AG09309 (cell line): ENCODE measurements at regions not wholly inside any gene's neighbourhood (a gene's known extent, or its start where the extent isn't known, plus 50 kb on each side); places are given as distances from the start of the nearest gene placed in this dataset.

Source experiments
- DNase-seq: peaks from one replicate; pipeline ENCODE4 v3.0.0-alpha.2; 2010; ENCODE audit warnings: low read depth
- H3K4me3 ChIP-seq: 2 replicates; pipeline ENCODE4 v1.5.1; 2011; ENCODE audit warnings: mild to moderate bottlenecking, low read depth, low read length, moderate library complexity; ENCODE audit not compliant: control insufficient read depth
- TF ChIP-seq, protein P1 (sequence below): IDR thresholded peaks from 2 replicates; pipeline ENCODE4 v1.5.1; 2011; ENCODE audit warnings: mild to moderate bottlenecking, low read depth, low read length, inconsistent platforms; ENCODE audit not compliant: insufficient read depth, control insufficient read depth; ENCODE audit errors: missing control alignments

DNA sequence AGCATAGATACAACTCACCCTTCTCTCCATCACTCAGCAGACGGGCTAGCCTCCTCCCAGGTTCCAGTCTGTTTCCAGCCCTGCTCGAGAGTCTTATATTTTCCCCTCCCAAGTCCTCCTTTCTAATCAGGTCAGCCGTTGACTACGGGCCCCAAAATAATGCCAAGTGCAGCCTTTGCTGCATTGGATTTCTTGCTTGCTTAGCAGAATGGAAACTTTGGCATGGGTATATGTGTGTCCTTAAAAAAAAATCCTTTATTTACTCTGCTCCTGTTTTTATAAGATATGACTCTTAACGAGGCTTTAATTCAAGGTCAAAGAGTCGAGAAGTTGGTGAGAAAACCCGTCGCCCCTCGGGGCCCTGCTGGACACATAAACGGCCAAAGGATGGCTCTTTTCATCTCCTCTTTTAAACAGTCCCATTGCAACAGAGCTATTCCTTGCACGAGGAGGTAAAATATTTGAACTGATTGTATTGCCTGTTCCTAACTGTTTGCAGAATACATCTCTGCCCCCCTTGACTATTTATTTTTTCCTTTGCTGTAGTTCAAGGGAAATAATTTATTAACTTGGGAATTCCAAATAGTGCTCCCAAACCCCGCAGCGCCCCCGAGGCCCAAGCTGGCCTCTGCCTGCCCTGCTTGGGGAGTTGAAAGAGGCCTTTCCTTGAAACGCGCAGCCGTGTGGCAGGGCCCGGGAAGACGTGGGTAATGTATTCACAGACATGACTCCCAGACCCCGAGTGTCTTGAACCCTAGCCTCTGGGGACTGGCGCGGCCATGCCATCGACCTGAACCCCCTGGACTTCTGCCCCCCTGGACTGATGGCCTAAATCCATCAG is 156.5 kb upstream of the MYL2 start:
- no peak for DNase-seq
- H3K4me3 ChIP-seq = no peak overlapping the region
- TF ChIP-seq, protein P1, sequence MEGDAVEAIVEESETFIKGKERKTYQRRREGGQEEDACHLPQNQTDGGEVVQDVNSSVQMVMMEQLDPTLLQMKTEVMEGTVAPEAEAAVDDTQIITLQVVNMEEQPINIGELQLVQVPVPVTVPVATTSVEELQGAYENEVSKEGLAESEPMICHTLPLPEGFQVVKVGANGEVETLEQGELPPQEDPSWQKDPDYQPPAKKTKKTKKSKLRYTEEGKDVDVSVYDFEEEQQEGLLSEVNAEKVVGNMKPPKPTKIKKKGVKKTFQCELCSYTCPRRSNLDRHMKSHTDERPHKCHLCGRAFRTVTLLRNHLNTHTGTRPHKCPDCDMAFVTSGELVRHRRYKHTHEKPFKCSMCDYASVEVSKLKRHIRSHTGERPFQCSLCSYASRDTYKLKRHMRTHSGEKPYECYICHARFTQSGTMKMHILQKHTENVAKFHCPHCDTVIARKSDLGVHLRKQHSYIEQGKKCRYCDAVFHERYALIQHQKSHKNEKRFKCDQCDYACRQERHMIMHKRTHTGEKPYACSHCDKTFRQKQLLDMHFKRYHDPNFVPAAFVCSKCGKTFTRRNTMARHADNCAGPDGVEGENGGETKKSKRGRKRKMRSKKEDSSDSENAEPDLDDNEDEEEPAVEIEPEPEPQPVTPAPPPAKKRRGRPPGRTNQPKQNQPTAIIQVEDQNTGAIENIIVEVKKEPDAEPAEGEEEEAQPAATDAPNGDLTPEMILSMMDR = no peak

DNA sequence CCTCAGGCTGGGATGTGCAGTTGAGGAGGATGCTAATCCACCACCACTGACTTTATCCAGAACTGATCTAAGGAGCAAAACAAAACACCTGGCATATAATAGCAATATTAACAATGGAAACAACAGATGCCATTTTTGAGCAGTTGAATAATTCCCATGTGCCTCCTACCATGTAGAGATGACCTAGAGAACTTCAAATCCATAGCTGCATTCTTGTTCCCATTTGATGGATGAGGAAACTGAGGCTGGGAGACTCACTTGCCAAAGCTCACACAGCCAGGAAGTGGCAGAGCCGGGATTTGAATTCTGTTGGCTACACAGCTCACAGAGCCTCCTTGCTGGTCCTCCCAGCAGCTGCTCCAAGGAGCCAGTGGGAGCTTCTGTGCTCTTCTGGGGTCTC is 155.8 kb upstream of the MYL2 start:
- DNase-seq = no peak
- TF ChIP-seq, protein P1 = no peak
- H3K4me3 ChIP-seq = no peak overlapping the region

DNA sequence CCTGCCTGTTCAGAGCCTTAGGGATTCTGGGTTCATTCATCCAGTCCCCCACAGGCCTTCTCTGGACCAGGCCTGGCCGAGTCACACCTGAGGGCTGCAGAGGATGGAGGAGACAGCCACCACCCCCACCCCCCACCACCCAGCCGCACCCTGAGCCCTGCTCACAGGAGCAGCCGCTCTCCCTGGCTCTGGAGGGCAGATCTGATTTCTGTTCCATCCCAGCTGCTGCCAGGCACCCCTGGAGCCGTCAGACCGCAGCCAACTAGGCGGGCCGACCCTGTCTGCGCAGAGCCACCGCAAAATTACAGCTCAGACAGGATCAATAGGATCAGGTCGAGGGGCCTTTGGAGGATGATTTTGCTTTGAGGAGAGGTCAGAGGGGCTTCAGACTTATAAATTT is 154.6 kb upstream of the MYL2 start:
- no peak overlapping the region for H3K4me3 ChIP-seq
- no peak for DNase-seq
- TF ChIP-seq, protein P1 = no peak

DNA sequence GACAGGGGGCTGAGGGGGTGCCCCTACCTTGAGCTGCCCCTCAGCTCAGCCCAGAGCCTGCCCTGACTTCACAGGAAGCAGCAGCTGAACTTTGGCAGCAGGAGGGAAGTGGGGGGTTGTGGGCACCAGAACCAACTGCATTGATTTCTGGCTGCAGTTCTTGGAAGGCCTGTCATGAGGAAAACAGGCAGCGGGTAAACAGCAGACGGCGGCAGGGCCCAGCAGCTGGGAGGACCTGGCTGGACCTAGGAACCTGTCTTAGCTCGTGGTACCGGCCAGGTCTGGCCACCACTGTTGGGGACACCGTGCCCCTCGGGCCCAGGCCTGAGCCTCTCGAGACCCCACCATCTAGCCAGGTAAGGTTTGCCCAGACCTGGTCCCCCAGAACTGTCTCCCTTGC is 154.2 kb upstream of the MYL2 start:
- TF ChIP-seq, protein P1 = no peak
- no peak for DNase-seq

DNA sequence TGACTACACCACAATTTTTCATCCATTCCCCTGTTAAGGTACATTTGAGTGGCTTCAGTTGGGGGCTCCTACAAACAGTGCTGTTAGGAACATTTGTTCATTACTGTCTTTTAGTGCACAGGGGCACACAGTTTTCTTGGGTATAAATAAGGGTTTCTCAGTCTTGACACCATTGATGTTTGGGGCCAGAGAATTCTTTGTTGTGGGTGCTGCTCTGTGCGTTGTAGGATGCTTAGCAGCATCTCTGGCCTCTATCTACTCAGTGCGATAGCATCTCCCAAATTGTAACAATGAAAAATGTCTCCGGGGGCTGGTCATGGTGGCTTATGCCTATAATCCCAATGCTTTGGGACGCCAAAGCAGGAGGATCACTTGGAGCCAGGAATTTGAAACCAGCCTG is 153.0 kb upstream of the MYL2 start:
- DNase-seq = no peak
- no peak overlapping the region for H3K4me3 ChIP-seq
- TF ChIP-seq, protein P1 = no peak

More for the DNA sequence above, 154.2 kb upstream of the MYL2 start:
- H3K4me3 ChIP-seq = no peak overlapping the region

DNA sequence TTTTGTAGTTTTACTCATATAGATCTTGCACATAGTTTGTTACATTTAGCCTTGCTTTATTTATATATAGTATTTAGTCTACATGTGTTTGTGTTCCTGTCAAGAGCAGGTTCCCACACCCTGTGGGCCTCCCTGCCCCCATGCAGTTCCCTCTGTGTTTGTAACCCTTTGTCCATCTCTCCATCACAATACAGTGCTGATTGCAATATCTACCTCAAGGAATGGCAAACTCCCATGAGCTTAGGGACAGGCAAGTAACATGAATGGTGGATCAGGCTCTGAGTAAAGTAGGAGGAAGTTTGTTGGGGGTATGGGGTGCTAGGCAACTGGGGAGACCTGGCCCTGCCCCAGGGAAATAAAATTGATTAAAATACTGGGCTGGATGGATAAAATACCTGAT is 151.9 kb upstream of the MYL2 start:
- TF ChIP-seq, protein P1 = no peak
- no peak for DNase-seq
- no peak overlapping the region for H3K4me3 ChIP-seq
